Right cardiac atrium (tissue), 5 donors: ENCODE measurements at regions not wholly inside any gene's neighbourhood (a gene's known extent, or its start where the extent isn't known, plus 50 kb on each side); places are given as distances from the start of the nearest gene placed in this dataset.
"Not testable (repeated sequence)": the region's sequence is repeated elsewhere in the genome, so short reads cannot be mapped to it uniquely, and the experiment has no call there.

ENCODE experiments used
- ATAC-seq, 2 donors: fragments of 200-7000 bp; cut with Tn5 transposase; one replicate each; pipeline versions ENCODE4 v1.8.0 to v1.9.1; 2020; ENCODE audit warnings: moderate library complexity in 2 of 2, mild to moderate bottlenecking in 1 of 2
- DNase-seq, 3 donors: peaks; one replicate each; pipeline ENCODE4 v3.0.0-alpha.2; 2020
- H3K27ac ChIP-seq: one replicate; pipeline ENCODE4 v1.5.1; 2013; ENCODE audit warnings: mild to moderate bottlenecking, low read length, control low read depth, moderate library complexity
- H3K27me3 ChIP-seq: one replicate; pipeline ENCODE4 v1.6.1; 2013; ENCODE audit not compliant: control insufficient read depth, insufficient read depth
- H3K4me1 ChIP-seq: one replicate; pipeline ENCODE4 v1.6.1; 2013; ENCODE audit warnings: low read length; ENCODE audit not compliant: control insufficient read depth, insufficient read depth
- H3K4me3 ChIP-seq: one replicate; pipeline ENCODE4 v1.5.1; 2013; ENCODE audit warnings: low read length, control low read depth
- H3K9me3 ChIP-seq: one replicate; pipeline ENCODE4 v1.6.1; 2013; ENCODE audit warnings: low read length; ENCODE audit not compliant: control insufficient read depth
- WGBS: extraction: QIAGEN DNeasy Blood & Tissue Kit; methylation state at CpG from one replicate; pipeline ENCODE4 v1.1.7; 2013; 5-methylcytosine and 5-hydroxymethylcytosine counted together
- intact Hi-C, 4 donors: fragments of 100-400 bp; cut with DNase I; formaldehyde crosslinking; loops; one replicate each; pipeline versions ENCODE4 v1.11.0 to v1.14.0; 2022 to 2023
- donor health status: healthy with polysubstance abuse.
- donor health status: DM: no; HTN: yes; CAD: no.
- donor health status: DM: no; HTN: no; CAD: no.
- donor health status: DM: no; HTN: yes; CAD: no; lungs with severe emphysema.
- donor health status: DM: yes; HTN: yes; CAD: no.

GRCh38 chr13:105841286-105841685, 694.2 kb downstream of the EFNB2 start:
- WGBS, result 86% methylated on average over 3 of the region's 3 CpGs
- Histone ChIP-seq H3K4me1 (no peaks in the 10 kb centered on the region), H3K27me3 (no peaks in the 10 kb centered on the region), H3K9me3 (no peaks in the 10 kb centered on the region), H3K27ac (no peak overlapping the region), H3K4me3 (no peak overlapping the region)
- intact Hi-C loops, result no loop called here
- no peak for ATAC-seq
- no peak for DNase-seq

GRCh38 chr13:105838231-105838630, 697.2 kb downstream of the EFNB2 start:
- Histone ChIP-seq H3K27ac (no peak overlapping the region), H3K9me3 (no peaks in the 10 kb centered on the region), H3K4me1 (no peaks in the 10 kb centered on the region), H3K27me3 (no peaks in the 10 kb centered on the region), H3K4me3 (no peak overlapping the region)
- no peak for ATAC-seq
- no peak for DNase-seq
- 91% methylated on average over 8 of the region's 8 CpGs for WGBS
- intact Hi-C loops, result no loop called here

GRCh38 chr13:105837295-105837694, 698.2 kb downstream of the EFNB2 start:
- ATAC-seq, H3K9me3 ChIP-seq, DNase-seq, intact Hi-C loops, H3K27ac ChIP-seq, H3K4me3 ChIP-seq, H3K27me3 ChIP-seq, H3K4me1 ChIP-seq: not testable (repeated sequence)
- 96% methylated on average over 9 of the region's 9 CpGs for WGBS

- WGBS, result 47% methylated on average over 4 of the region's 4 CpGs
- no peak overlapping the region for H3K27ac ChIP-seq
Observed at GRCh38 chr13:105830821-105831220, 704.6 kb downstream of the EFNB2 start.

GRCh38 chr13:105827111-105827809, 708.2 kb downstream of the EFNB2 start:
- H3K27ac ChIP-seq, result no peak overlapping the region
- ATAC-seq, result no peak
- 63% methylated on average over 7 of the region's 7 CpGs for WGBS

More at GRCh38 chr13:105830821-105831220, 704.6 kb downstream of the EFNB2 start:
- Histone ChIP-seq H3K9me3 (no peaks in the 10 kb centered on the region), H3K4me1 (no peaks in the 10 kb centered on the region), H3K27me3 (no peaks in the 10 kb centered on the region), H3K4me3 (no peak overlapping the region)
- ATAC-seq (no peak), DNase-seq (no peak)
- intact Hi-C loops, result no loop called here

GRCh38 chr13:105825071-105825470, 710.4 kb downstream of the EFNB2 start:
- intact Hi-C loops, result no loop called here
- WGBS, result 58% methylated on average over 1 of the region's 1 CpG
- H3K27ac ChIP-seq, result no peak overlapping the region
- no peaks in the 10 kb centered on the region for H3K9me3 ChIP-seq
- ATAC-seq (no peak), DNase-seq (no peak)
- H3K4me3 ChIP-seq, result no peak overlapping the region
- no peaks in the 10 kb centered on the region for H3K27me3 ChIP-seq
- no peaks in the 10 kb centered on the region for H3K4me1 ChIP-seq

More at GRCh38 chr13:105827111-105827809, 708.2 kb downstream of the EFNB2 start:
- Histone ChIP-seq H3K9me3 (no peaks in the 10 kb centered on the region), H3K4me3 (no peak overlapping the region), H3K27me3 (no peaks in the 10 kb centered on the region), H3K4me1 (no peaks in the 10 kb centered on the region)
- intact Hi-C loops, result no loop called here
- no peak for DNase-seq

- no peaks in the 10 kb centered on the region for H3K27me3 ChIP-seq
- intact Hi-C loops, result no loop called here
- H3K27ac ChIP-seq, result no peak overlapping the region
- WGBS, result 87% methylated on average over 2 of the region's 2 CpGs
- H3K9me3 ChIP-seq, result no peaks in the 10 kb centered on the region
- no peaks in the 10 kb centered on the region for H3K4me1 ChIP-seq
- no peak for DNase-seq
- no peak overlapping the region for H3K4me3 ChIP-seq
- ATAC-seq, result no peak
Observed at GRCh38 chr13:105821337-105821736, 714.1 kb downstream of the EFNB2 start.

GRCh38 chr13:105820415-105820814, 715.0 kb downstream of the EFNB2 start:
- ATAC-seq, result no peak
- Histone ChIP-seq H3K4me3 (no peak overlapping the region), H3K4me1 (no peaks in the 10 kb centered on the region), H3K27me3 (no peaks in the 10 kb centered on the region), H3K9me3 (no peaks in the 10 kb centered on the region), H3K27ac (no peak overlapping the region)
- 64% methylated on average over 3 of the region's 3 CpGs for WGBS
- DNase-seq, result no peak
- intact Hi-C loops, result no loop called here

GRCh38 chr13:105817498-105817897, 718.0 kb downstream of the EFNB2 start:
- 94% methylated on average over 4 of the region's 4 CpGs for whole genome bisulfite sequencing
- H3K4me1 ChIP-seq, result no peaks in the 10 kb centered on the region
- intact Hi-C loops, result no loop called here
- no peak overlapping the region for H3K27ac ChIP-seq
- DNase-seq (no peak), ATAC-seq (no peak)
- no peaks in the 10 kb centered on the region for H3K9me3 ChIP-seq
- H3K4me3 ChIP-seq, result no peak overlapping the region
- H3K27me3 ChIP-seq, result no peaks in the 10 kb centered on the region

GRCh38 chr13:105816994-105817393, 718.5 kb downstream of the EFNB2 start:
- no peak for ATAC-seq
- intact Hi-C loops, result no loop called here
- Histone ChIP-seq H3K27ac (no peak overlapping the region), H3K9me3 (no peaks in the 10 kb centered on the region), H3K27me3 (no peaks in the 10 kb centered on the region), H3K4me1 (no peaks in the 10 kb centered on the region), H3K4me3 (no peak overlapping the region)
- DNase-seq, result no peak
- 82% methylated on average over 4 of the region's 4 CpGs for WGBS

GRCh38 chr13:105814902-105815250, 720.6 kb downstream of the EFNB2 start:
- Histone ChIP-seq H3K9me3 (no peaks in the 10 kb centered on the region), H3K4me1 (no peaks in the 10 kb centered on the region), H3K4me3 (no peak overlapping the region), H3K27me3 (no peaks in the 10 kb centered on the region), H3K27ac (no peak overlapping the region)
- intact Hi-C loops, result no loop called here
- ATAC-seq (no peak), DNase-seq (no peak)
- 49% methylated on average over 4 of the region's 4 CpGs for WGBS
